ENCODE measurements at regions not wholly inside any gene's neighbourhood (a gene's known extent, or its start where the extent isn't known, plus 50 kb on each side); places are given as distances from the start of the nearest gene placed in this dataset.
A peak's percentile ranks its signal among the peaks of the same experiment; 100 is the strongest.

- TF ChIP-seq MXI1 (IDR thresholded peaks at IDR 0.05; ENCODE audit: borderline replicate concordance, low read depth, low read length) (no peak), ELK1 (IDR thresholded peaks at IDR 0.05; ENCODE audit: borderline replicate concordance, low read depth, low read length) (no peak), RAD21 (IDR thresholded peaks at IDR 0.05; ENCODE audit: low read length) (no peak), USF2 (IDR thresholded peaks at IDR 0.05; ENCODE audit: low read depth, low read length) (no peak), CTCF (conservative IDR thresholded peaks at IDR 0.05; ENCODE audit: low read depth, low read length) (no peak), RFX5 (IDR thresholded peaks at IDR 0.05; ENCODE audit: low read depth, low read length) (no peak), MAFK (IDR thresholded peaks at IDR 0.05; ENCODE audit: low read depth, low read length) (no peak), RCOR1 (IDR thresholded peaks at IDR 0.05; ENCODE audit: insufficient replicate concordance, low read length) (no peak), POLR2A (IDR thresholded peaks at IDR 0.05; ENCODE audit: low read depth, low read length) (no peak), BHLHE40 (IDR thresholded peaks at IDR 0.05; ENCODE audit: low read depth, low read length) (no peak), CEBPB (IDR thresholded peaks at IDR 0.05; ENCODE audit: low read depth, low read length) (peak; percentile 81), MAZ (IDR thresholded peaks at IDR 0.05; ENCODE audit: borderline replicate concordance, low read depth, low read length) (no peak), CHD1 (IDR thresholded peaks at IDR 0.05; ENCODE audit: low read depth, low read length) (no peak), SMC3 (IDR thresholded peaks at IDR 0.05; ENCODE audit: low read depth, low read length) (no peak)
These were observed 112.7 kb upstream of the NREP start for GRCh38 chr5:111869681-111870080.
